ENCODE measurements at regions not wholly inside any gene's neighbourhood (a gene's known extent, or its start where the extent isn't known, plus 50 kb on each side); places are given as distances from the start of the nearest gene placed in this dataset.

- Histone ChIP-seq H3K4me1 (peaks cover 7 to 41% (median 20%) of the 10 kb centered on the region in 4 donors), H3K36me3 (no peaks in the 10 kb centered on the region), H3K4me3 (no peak overlapping the region), H3K27ac (peak overlapping the region; percentile 68 to 72), H3K27me3 (no peaks in the 10 kb centered on the region), H3K9me3 (no peaks in the 10 kb centered on the region)
- no peak for DNase-seq
- TF ChIP-seq, protein P1, sequence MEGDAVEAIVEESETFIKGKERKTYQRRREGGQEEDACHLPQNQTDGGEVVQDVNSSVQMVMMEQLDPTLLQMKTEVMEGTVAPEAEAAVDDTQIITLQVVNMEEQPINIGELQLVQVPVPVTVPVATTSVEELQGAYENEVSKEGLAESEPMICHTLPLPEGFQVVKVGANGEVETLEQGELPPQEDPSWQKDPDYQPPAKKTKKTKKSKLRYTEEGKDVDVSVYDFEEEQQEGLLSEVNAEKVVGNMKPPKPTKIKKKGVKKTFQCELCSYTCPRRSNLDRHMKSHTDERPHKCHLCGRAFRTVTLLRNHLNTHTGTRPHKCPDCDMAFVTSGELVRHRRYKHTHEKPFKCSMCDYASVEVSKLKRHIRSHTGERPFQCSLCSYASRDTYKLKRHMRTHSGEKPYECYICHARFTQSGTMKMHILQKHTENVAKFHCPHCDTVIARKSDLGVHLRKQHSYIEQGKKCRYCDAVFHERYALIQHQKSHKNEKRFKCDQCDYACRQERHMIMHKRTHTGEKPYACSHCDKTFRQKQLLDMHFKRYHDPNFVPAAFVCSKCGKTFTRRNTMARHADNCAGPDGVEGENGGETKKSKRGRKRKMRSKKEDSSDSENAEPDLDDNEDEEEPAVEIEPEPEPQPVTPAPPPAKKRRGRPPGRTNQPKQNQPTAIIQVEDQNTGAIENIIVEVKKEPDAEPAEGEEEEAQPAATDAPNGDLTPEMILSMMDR (IDR thresholded peaks at IDR 0.05) = no peak
- intact Hi-C loops (cut with DNase I; ENCODE audit: low total_unique reads) = no loop called here
Observed at GRCh38 chr3:65182085-65182484, 494.3 kb upstream of the ADAMTS9 start.

DNA sequence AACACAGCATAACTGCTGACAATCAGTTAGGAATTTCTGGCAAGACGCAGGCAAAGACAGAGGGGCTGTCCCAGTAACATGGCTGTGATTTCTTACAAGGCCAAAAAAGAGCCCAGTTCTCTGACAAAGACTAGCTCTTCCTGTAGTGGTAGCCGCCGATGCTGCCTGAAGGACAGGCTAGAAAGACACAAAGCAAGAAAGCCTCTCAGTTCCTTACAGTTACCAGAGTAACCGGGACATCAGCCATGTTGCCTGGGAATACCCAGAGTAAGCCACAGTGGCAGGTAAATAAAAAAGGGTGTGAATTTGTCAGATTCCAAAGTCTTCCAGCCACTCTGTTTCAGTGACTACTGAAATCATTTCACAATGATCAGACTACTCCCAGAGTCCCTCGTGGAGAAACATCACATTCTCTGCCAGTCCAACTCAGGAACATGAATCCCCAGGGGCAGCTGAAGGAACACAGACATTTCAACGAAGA is 493.6 kb upstream of the ADAMTS9 start:
- Histone ChIP-seq H3K27ac (peak overlapping the region; percentile 68 to 72), H3K36me3 (no peaks in the 10 kb centered on the region), H3K4me1 (peaks cover 7 to 41% (median 20%) of the 10 kb centered on the region in 4 donors), H3K4me3 (no peak overlapping the region), H3K27me3 (no peaks in the 10 kb centered on the region), H3K9me3 (no peaks in the 10 kb centered on the region)
- DNase-seq = peak; percentile 59 to 72
- TF ChIP-seq, protein P1 (IDR thresholded peaks at IDR 0.05) = no peak
- intact Hi-C loops (cut with DNase I; ENCODE audit: low total_unique reads) = no loop called here

GRCh38 chr3:65178703-65179102 is 490.9 kb upstream of the ADAMTS9 start:
- intact Hi-C loops (cut with DNase I; ENCODE audit: low total_unique reads) = no loop called here

DNA sequence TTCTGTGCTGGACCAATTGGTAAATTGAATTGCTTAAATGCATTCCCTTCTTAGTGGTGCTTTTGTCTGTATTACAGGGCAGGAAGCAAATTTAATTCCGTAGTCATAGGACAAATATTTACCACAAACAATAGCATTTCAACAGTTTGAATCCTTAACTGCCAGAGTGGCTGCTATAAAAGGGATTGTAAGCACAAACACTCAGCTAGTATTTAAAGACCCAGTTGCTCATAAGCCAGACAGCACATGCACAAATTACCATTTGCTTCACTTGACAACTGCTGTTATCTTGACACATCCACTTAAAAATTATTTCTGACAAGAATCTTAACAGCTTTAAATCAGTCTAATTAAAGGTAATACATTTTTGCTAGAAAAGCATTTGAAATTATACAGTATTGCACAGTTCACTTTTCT is 490.2 kb upstream of the ADAMTS9 start:
- H3K27me3 ChIP-seq = no peaks in the 10 kb centered on the region
- intact Hi-C loops (cut with DNase I; ENCODE audit: low total_unique reads) = no loop called here
- H3K27ac ChIP-seq = peak overlapping the region in 1 of 2 donors; percentile 55
- H3K36me3 ChIP-seq = no peaks in the 10 kb centered on the region
- no peak overlapping the region for H3K4me3 ChIP-seq
- no peak for DNase-seq
- no peaks in the 10 kb centered on the region for H3K9me3 ChIP-seq
- TF ChIP-seq, protein P1 (IDR thresholded peaks at IDR 0.05) = no peak
- H3K4me1 ChIP-seq = peaks cover 7 to 46% (median 20%) of the 10 kb centered on the region in 4 donors

More at GRCh38 chr3:65178703-65179102, 490.9 kb upstream of the ADAMTS9 start:
- DNase-seq = no peak
- Histone ChIP-seq H3K4me3 (no peak overlapping the region), H3K27me3 (no peaks in the 10 kb centered on the region), H3K36me3 (no peaks in the 10 kb centered on the region), H3K9me3 (no peaks in the 10 kb centered on the region), H3K27ac (no peak overlapping the region), H3K4me1 (peaks cover 7 to 46% (median 20%) of the 10 kb centered on the region in 4 donors)
- TF ChIP-seq, protein P1 (IDR thresholded peaks at IDR 0.05) = no peak

DNA sequence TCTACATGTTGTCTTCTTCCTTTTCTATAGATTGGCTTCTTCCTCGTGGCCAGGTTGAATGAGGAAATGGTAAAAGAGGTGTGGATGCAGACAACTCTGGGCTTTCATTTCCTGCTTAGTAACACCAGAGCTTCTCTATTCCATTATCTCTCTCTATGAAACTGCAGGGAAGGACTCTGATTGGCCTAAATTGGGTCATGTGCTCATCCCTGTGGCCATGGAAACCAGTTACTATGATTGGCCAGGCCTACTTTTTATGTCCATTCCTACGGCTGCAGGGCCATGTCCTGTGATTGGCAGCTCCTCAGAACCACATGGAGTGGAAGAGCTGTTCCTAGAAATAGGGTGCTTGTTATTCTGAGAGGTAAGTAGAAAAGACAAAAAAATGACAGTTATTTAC is 486.9 kb upstream of the ADAMTS9 start:
- TF ChIP-seq, protein P1 (IDR thresholded peaks at IDR 0.05) = no peak
- DNase-seq = no peak
- H3K4me1 ChIP-seq = peaks cover 7 to 31% (median 15%) of the 10 kb centered on the region in 4 donors
- no peaks in the 10 kb centered on the region for H3K36me3 ChIP-seq
- H3K27me3 ChIP-seq = no peaks in the 10 kb centered on the region
- no peak overlapping the region for H3K4me3 ChIP-seq
- H3K9me3 ChIP-seq = no peaks in the 10 kb centered on the region
- peak overlapping the region in 1 of 2 donors; percentile 35 for H3K27ac ChIP-seq
- intact Hi-C loops (cut with DNase I; ENCODE audit: low total_unique reads) = no loop called here

DNA sequence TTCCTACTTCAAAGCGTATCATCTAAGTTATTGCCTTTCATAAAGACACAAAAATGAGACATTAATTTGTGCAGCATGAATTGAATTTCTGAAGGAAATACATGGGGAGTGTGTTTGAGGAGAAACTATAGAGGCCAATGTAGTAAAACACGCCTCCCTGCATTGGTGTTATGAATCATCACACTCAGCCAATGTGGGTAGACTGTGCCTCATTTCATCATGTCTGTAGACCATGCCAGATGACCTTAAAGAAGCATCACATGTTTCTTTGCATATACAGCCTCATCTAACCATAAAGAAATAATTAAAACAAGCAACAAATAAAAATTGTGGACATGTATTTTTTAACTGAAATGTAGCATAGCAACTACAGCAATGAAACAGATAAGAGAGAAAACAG is 486.0 kb upstream of the ADAMTS9 start:
- peak overlapping the region in 1 of 2 donors; percentile 42 for H3K27ac ChIP-seq
- TF ChIP-seq, protein P1 (IDR thresholded peaks at IDR 0.05) = no peak
- intact Hi-C loops (cut with DNase I; ENCODE audit: low total_unique reads) = no loop called here
- no peaks in the 10 kb centered on the region for H3K9me3 ChIP-seq
- H3K4me3 ChIP-seq = no peak overlapping the region
- no peaks in the 10 kb centered on the region for H3K27me3 ChIP-seq
- no peaks in the 10 kb centered on the region for H3K36me3 ChIP-seq
- no peak for DNase-seq
- H3K4me1 ChIP-seq = peaks cover 6 to 36% (median 17%) of the 10 kb centered on the region in 4 donors

Measured in tibial artery (tissue), 4 donors.